IMR-90 (cell line): ENCODE measurements at regions not wholly inside any gene's neighbourhood (a gene's known extent, or its start where the extent isn't known, plus 50 kb on each side); places are given as distances from the start of the nearest gene placed in this dataset.
A peak's percentile ranks its signal among the peaks of the same experiment; 100 is the strongest.

Source experiments
- ATAC-seq: fragments of 200-7000 bp; cut with Tn5 transposase; 2 replicates; pipeline ENCODE4 v1.9.1; 2020; ENCODE audit warnings: low read depth, mild to moderate bottlenecking, moderate library complexity
- BruUV-seq: library from RNA; stranded (reverse); fragments of 400-500 nt; replicated peaks from 2 replicates; lab custom pipeline; 2021; lab: Mats Ljungman, UMichigan
- CTCF ChIA-PET: fragments of 300-600 bp; formaldehyde crosslinking; extraction: SDS; loops from one replicate; lab custom pipeline; 2021; ENCODE audit warnings: antibody characterized with exemption; lab: Yijun Ruan, JAX
- POLR2A ChIA-PET: fragments of 300-600 bp; sonication (Branson Sonifier 250); formaldehyde crosslinking; loops from one replicate; lab custom pipeline; 2022; ENCODE audit warnings: antibody characterized with exemption; ENCODE audit not compliant: unreplicated experiment; lab: Charles Lee
- DNase-seq: peaks from one replicate; pipeline ENCODE4 v3.0.0; 2013
- H2AFZ ChIP-seq: replicated peaks from 2 replicates; pipeline ENCODE3; 2013; ENCODE audit warnings: low read length, mild to moderate bottlenecking; ENCODE audit not compliant: poor library complexity
- H2AK5ac ChIP-seq: 2 replicates; pipeline ENCODE4 v1.6.1; 2013; ENCODE audit warnings: low read depth, low read length, inconsistent platforms
- H2AK9ac ChIP-seq: replicated peaks from 2 replicates; pipeline ENCODE3; 2013; ENCODE audit warnings: mild to moderate bottlenecking, low read depth, low read length, moderate library complexity; ENCODE audit not compliant: poor library complexity
- H2BK120ac ChIP-seq: 2 replicates; pipeline ENCODE4 v1.6.1; 2013; ENCODE audit warnings: low read depth, low read length, inconsistent platforms
- H2BK15ac ChIP-seq: 3 replicates; pipeline ENCODE4 v1.6.1; 2013; ENCODE audit warnings: low read depth, low read length, inconsistent platforms
- H2BK20ac ChIP-seq: 2 replicates; pipeline ENCODE4 v1.6.1; 2013; ENCODE audit warnings: low read depth, mild to moderate bottlenecking, inconsistent platforms, low read length, moderate library complexity
- H2BK5ac ChIP-seq: 2 replicates; pipeline ENCODE4 v1.6.1; 2013; ENCODE audit warnings: mild to moderate bottlenecking, low read depth, low read length, inconsistent platforms; ENCODE audit not compliant: poor library complexity, severe bottlenecking
- H3K14ac ChIP-seq: replicated peaks from 2 replicates; pipeline ENCODE4 v1.6.1; 2013; ENCODE audit warnings: low read depth, low read length, inconsistent platforms
- H3K18ac ChIP-seq: 2 replicates; pipeline ENCODE4 v1.6.1; 2013; ENCODE audit warnings: low read depth, low read length, control low read depth
- H3K23ac ChIP-seq: 2 replicates; pipeline ENCODE4 v1.6.1; 2013; ENCODE audit warnings: low read depth, low read length, inconsistent platforms
- H3K27ac ChIP-seq: 2 replicates; pipeline ENCODE4 v1.5.1; 2013; ENCODE audit warnings: mild to moderate bottlenecking, control low read depth, low read length; ENCODE audit not compliant: insufficient read depth
- H3K27me3 ChIP-seq: 2 replicates; pipeline ENCODE4 v1.6.1; 2013; ENCODE audit warnings: low read length; ENCODE audit not compliant: control insufficient read depth, insufficient read depth
- H3K36me3 ChIP-seq: 2 replicates; pipeline ENCODE4 v1.6.1; 2013; ENCODE audit warnings: low read length, mixed read lengths; ENCODE audit not compliant: control insufficient read depth, insufficient read depth
- H3K4ac ChIP-seq: 2 replicates; pipeline ENCODE4 v1.6.1; 2013; ENCODE audit warnings: low read depth, low read length, inconsistent platforms
- H3K4me1 ChIP-seq: 2 replicates; pipeline ENCODE4 v1.6.1; 2013; ENCODE audit warnings: low read length, mixed read lengths; ENCODE audit not compliant: control insufficient read depth, insufficient read depth
- H3K4me2 ChIP-seq: 2 replicates; pipeline ENCODE4 v1.6.1; 2013; ENCODE audit warnings: low read depth, mild to moderate bottlenecking, control low read depth, low read length, moderate library complexity
- H3K4me3 ChIP-seq: 2 replicates; pipeline ENCODE4 v1.5.1; 2013; ENCODE audit warnings: low read depth, mild to moderate bottlenecking, control low read depth, low read length, moderate library complexity; ENCODE audit not compliant: insufficient read depth
- H3K56ac ChIP-seq: 2 replicates; pipeline ENCODE4 v1.6.1; 2013; ENCODE audit warnings: low read length, inconsistent platforms; ENCODE audit not compliant: insufficient read depth; ENCODE audit errors: extremely low read depth
- H3K79me1 ChIP-seq, 2 experiments: 2 replicates each; pipeline ENCODE4 v1.6.1; 2013; ENCODE audit warnings: low read length in 2 of 2, inconsistent platforms in 1 of 2, low read depth in 1 of 2
- H3K9ac ChIP-seq: 2 replicates; pipeline ENCODE4 v1.6.1; 2013; ENCODE audit warnings: low read depth, low read length, control low read depth
- H3K9me1 ChIP-seq: 2 replicates; pipeline ENCODE4 v1.6.1; 2013; ENCODE audit warnings: low read length, inconsistent platforms; ENCODE audit not compliant: insufficient read depth
- H3K9me3 ChIP-seq: 2 replicates; pipeline ENCODE4 v1.6.1; 2013; ENCODE audit warnings: low read length; ENCODE audit not compliant: control insufficient read depth, insufficient read depth
- H4K20me1 ChIP-seq: 2 replicates; pipeline ENCODE4 v1.6.1; 2013; ENCODE audit warnings: low read length, inconsistent platforms; ENCODE audit not compliant: insufficient read depth
- H4K5ac ChIP-seq: 2 replicates; pipeline ENCODE4 v1.6.1; 2013; ENCODE audit warnings: mild to moderate bottlenecking, low read depth, low read length, control low read depth
- H4K8ac ChIP-seq, 2 experiments: 2 replicates each; pipeline ENCODE4 v1.6.1; 2013; ENCODE audit warnings: low read depth in 2 of 2, low read length in 2 of 2, control low read depth in 1 of 2, inconsistent platforms in 1 of 2
- H4K91ac ChIP-seq: 2 replicates; pipeline ENCODE4 v1.6.1; 2013; ENCODE audit warnings: low read depth, low read length, inconsistent platforms; ENCODE audit not compliant: insufficient read depth
- ELK1 ChIP-seq: fragments of 150-350 bp; IDR thresholded peaks from 2 replicates; pipeline ENCODE4 v1.6.1; 2016; ENCODE audit warnings: low read depth, mild to moderate bottlenecking, low read length, moderate library complexity, borderline replicate concordance
- MAFK ChIP-seq: IDR thresholded peaks from 2 replicates; pipeline ENCODE4 v1.6.1; 2012; ENCODE audit warnings: low read depth, low read length, improper control_type of control experiment
- RCOR1 ChIP-seq: IDR thresholded peaks from 2 replicates; pipeline ENCODE4 v1.6.1; 2012; ENCODE audit warnings: mild to moderate bottlenecking, low read length, improper control_type of control experiment; ENCODE audit not compliant: insufficient replicate concordance
- WGBS, 2 experiments: methylation state at CpG; one replicate each; pipeline versions ENCODE4 v1.1.5 to v1.1.7; 2013; ENCODE audit warnings: missing lambda C conversion rate in 2 of 2; ENCODE audit not compliant: insufficient read length in 1 of 2; ENCODE audit errors: extremely low coverage in 2 of 2; 5-methylcytosine and 5-hydroxymethylcytosine counted together
- dilution Hi-C: fragments of 300-500 bp; cut with HindIII; formaldehyde crosslinking; loops from one replicate; pipeline ENCODE4 v1.14.3; 2018; ENCODE audit warnings: low sequenced_read_pairs; ENCODE audit not compliant: unreplicated experiment
- in situ Hi-C: fragments of 300-500 bp; cut with MboI; formaldehyde crosslinking; loops from 3 replicates; pipeline ENCODE4 v1.14.3; 2019; ENCODE audit warnings: low sequenced_read_pairs, inconsistent platforms, mixed read lengths
- intact Hi-C: fragments of 100-400 bp; cut with micrococcal nuclease; formaldehyde crosslinking; loops from 2 replicates; pipeline ENCODE4 v1.10.0; 2022
- TF ChIP-seq, protein P1 (sequence below): fragments of 150-350 bp; IDR thresholded peaks from 2 replicates; pipeline ENCODE4 v1.6.1; 2017; ENCODE audit warnings: mild to moderate bottlenecking, antibody characterized with exemption, low read length, low read depth

GRCh38 chr6:68282646-68283045 is 352.4 kb upstream of the ADGRB3 start:
- H3K9me3 ChIP-seq: peaks cover 9% of the 10 kb centered on the region
- no peak overlapping the region for H3K56ac ChIP-seq
- H2BK20ac ChIP-seq: no peak overlapping the region
- H3K27ac ChIP-seq: no peak overlapping the region
- H3K79me1 ChIP-seq: no peaks in the 10 kb centered on the region
- no peaks in the 10 kb centered on the region for H3K4me1 ChIP-seq
- WGBS, 2 experiments: no CpG with 5 or more reads among the region's 1 CpG
- CTCF ChIA-PET: no interaction called here
- dilution Hi-C loops (no loop called here), in situ Hi-C loops (loop anchor here (25.0 kb wide), 1 partner anchor 95 kb away; no protein-coding TSS in a partner anchor), intact Hi-C loops (no loop called here)
- H2BK15ac ChIP-seq: no peak overlapping the region
- no peak overlapping the region for H3K9ac ChIP-seq
- H3K18ac ChIP-seq: no peak overlapping the region
- ATAC-seq (no peak), DNase-seq (no peak)
- no peak overlapping the region for H3K4me3 ChIP-seq
- no peak overlapping the region for H3K4me2 ChIP-seq
- H3K9me1 ChIP-seq: no peaks in the 10 kb centered on the region
- no peak overlapping the region for H4K5ac ChIP-seq
- H4K91ac ChIP-seq: no peak overlapping the region
- H3K23ac ChIP-seq: no peak overlapping the region
- H2BK5ac ChIP-seq: no peak overlapping the region
- no peak overlapping the region for H2AK9ac ChIP-seq
- no peaks in the 10 kb centered on the region for H3K27me3 ChIP-seq
- POLR2A ChIA-PET: no interaction called here
- H2AK5ac ChIP-seq: no peak overlapping the region
- H3K4ac ChIP-seq: no peak overlapping the region
- no peak overlapping the region for H4K8ac ChIP-seq
- H2BK120ac ChIP-seq: no peak overlapping the region
- TF ChIP-seq ELK1 (no peak), MAFK (peak; percentile 48; the same call in 1 of the 2 replicates), RCOR1 (no peak)
- TF ChIP-seq, protein P1, sequence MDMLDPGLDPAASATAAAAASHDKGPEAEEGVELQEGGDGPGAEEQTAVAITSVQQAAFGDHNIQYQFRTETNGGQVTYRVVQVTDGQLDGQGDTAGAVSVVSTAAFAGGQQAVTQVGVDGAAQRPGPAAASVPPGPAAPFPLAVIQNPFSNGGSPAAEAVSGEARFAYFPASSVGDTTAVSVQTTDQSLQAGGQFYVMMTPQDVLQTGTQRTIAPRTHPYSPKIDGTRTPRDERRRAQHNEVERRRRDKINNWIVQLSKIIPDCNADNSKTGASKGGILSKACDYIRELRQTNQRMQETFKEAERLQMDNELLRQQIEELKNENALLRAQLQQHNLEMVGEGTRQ: no peak
- no peak overlapping the region for H3K14ac ChIP-seq
- no peaks in the 10 kb centered on the region for H3K36me3 ChIP-seq
- H4K20me1 ChIP-seq: no peaks in the 10 kb centered on the region
- BruUV-seq: no TSS peak
- no peak overlapping the region for H2AFZ ChIP-seq
